HG03575 (cell line): ENCODE measurements at regions not wholly inside any gene's neighbourhood (a gene's known extent, or its start where the extent isn't known, plus 50 kb on each side); places are given as distances from the start of the nearest gene placed in this dataset.

ENCODE experiments used
- ATAC-seq: cut with Tn5 transposase; IDR thresholded peaks from one replicate; pipeline ENCODE4 v1.9.1; 2021; ENCODE audit not compliant: unreplicated experiment, insufficient number of reproducible peaks, low FRiP score; ENCODE audit errors: extremely low read depth

GRCh38 chrX:96424007-96424406, 260.6 kb upstream of the DIAPH2 start:
- no peak for ATAC-seq

- ATAC-seq, result no peak
Observed at GRCh38 chrX:96425200-96425599, 259.4 kb upstream of the DIAPH2 start.

- ATAC-seq, result no peak
Observed at GRCh38 chrX:96430756-96431455, 253.7 kb upstream of the DIAPH2 start.

DNA sequence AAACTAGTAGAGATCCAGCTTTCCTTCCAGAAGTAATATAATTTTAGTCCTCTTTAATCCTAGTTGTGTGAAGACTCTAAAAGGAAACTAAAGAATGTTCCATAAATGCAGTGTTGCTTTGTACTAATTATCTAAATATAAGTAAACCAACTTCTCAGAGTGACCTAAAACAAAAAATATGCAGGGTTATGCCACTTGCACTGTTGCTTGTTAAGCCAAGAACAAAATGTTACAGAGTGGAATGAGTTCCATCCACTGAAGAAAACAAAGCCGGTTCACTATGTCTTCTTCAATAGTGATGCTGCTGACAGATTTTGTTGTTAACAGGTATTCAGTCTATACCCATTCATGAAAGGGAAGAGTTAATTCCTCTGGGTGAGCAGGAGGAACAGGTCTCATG, 252.0 kb upstream of the DIAPH2 start:
- no peak for ATAC-seq

GRCh38 chrX:96433409-96434077, 251.1 kb upstream of the DIAPH2 start:
- no peak for ATAC-seq

DNA sequence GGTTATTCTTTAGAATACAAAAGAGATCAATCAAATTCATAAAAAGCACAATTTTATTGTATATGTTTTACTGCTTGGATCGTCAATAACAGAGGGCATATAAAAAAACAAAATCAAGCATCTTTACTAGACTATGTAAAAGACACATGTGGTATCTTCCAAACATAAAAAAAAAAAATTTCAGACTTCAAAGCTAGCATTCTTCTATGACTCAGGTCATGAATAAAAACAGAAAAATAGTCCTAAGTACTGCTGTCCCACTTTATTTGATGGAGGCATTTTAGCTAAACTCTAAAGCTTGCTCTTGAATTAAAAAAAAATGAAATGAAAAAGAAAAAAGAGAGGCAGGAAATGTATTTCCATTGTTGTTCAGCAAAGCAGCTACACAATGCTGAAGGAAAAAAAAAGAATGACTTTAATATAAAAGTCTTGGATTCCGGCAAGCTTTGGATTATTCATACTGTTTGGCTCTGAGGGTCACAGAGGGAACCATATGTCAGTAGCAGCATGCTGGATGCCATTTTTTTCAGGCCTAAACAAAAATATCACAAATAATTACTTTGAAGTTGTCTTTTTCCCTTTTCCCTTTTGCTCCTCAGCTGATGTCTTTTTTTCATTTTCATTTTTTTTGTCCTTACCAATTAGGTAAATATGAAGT, 249.1 kb upstream of the DIAPH2 start:
- ATAC-seq, result no peak

- no peak for ATAC-seq
Observed at GRCh38 chrX:96436105-96436504, 248.5 kb upstream of the DIAPH2 start.

GRCh38 chrX:96438803-96439202, 245.8 kb upstream of the DIAPH2 start:
- no peak for ATAC-seq

DNA sequence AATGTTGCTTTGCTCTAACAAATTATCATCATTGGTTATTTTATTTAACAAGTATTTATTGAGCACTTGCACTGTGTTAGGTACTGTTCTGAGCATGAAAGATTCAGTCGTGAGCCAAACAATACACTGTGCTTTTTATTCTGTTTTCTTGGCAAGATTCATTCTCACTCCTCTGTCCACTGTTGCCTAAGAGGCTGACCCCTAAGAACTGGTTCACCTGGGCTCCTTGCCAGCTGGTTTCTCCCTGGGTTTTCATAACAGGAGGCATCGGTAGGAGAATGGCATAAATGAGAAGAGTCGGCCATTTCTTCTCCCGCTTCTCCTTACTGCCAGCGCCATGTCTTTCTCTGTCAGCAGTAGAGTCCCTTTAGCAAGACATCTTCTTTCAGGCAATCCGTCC, 243.7 kb upstream of the DIAPH2 start:
- ATAC-seq, result no peak

- ATAC-seq, result no peak
Observed at GRCh38 chrX:96445531-96446065, 239.0 kb upstream of the DIAPH2 start.

- no peak for ATAC-seq
Observed at GRCh38 chrX:96446524-96446923, 238.1 kb upstream of the DIAPH2 start.

DNA sequence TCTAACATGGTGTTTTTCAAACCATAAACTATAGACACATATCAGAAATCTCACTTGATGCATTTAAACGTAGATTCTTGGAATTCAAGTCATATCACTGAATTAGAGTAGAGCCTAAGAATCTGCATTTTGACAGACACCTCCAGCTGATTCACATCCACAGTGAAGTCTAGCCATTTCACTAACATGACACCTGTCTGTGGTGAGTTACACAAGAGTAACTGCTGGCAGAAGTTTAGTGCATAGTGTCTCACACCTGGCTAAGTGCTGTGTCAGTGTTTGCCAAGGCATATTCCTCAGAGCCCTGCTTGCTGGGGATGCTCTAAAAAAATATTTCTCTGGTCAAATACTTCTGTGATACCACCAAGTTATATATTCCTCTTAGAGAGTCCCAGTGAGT, 237.5 kb upstream of the DIAPH2 start:
- ATAC-seq, result no peak

DNA sequence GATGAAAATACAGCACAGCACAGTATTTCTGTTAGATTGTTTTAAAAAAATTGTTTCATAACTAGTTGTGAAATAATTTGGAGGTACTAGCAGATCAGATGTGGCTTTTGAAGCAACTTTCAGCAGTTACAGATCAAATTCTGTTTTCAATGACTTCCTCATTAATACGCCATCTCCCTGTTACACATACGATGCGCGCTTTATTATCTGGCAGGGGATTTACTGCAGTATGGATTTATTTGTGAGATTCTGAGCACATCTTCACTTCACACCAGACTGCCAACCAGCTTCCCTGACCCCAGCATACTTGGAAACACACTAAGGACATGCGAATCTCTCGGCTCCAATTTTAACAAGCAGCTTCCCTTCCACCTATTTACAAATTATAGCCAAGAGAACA, 235.5 kb upstream of the DIAPH2 start:
- no peak for ATAC-seq

DNA sequence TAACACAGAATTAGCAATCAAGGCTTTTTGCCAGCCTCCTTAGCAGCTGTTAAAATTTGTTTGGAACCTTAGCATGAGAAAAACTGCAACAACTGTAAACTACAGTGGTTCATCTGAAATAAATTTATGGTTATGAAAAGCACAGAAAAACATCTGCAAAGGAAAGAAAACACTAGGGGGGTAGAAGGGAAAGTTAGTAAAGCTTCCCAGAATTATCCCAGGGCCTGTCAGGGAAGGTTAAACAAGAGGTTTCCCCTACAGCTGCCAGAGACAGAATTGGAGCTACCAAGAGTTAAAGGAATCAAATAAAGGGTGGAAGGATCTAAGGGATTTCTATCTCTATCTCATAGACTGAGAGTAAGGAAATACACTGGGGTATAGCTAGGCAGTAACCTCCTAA, 234.7 kb upstream of the DIAPH2 start:
- ATAC-seq, result no peak

DNA sequence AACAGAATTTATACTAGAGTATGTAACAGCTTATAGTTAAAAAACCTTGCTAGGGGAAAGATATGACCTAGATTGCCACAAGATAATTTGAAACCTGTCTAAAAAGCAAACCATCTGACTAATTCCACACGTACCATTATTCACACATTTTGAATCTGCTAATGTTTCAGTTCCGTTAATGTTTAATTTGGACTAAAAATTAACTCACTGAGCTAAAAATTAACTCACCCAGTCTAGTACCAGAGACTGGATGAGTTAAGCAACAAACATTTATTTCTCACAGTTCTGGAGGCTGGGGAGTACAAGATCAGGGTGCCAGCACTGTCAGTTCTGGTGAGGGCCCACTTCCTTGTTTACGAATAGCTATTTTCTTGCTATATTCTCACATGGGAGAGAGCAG, 231.5 kb upstream of the DIAPH2 start:
- peak; percentile 84 for ATAC-seq

GRCh38 chrX:96455078-96455477, 229.6 kb upstream of the DIAPH2 start:
- ATAC-seq, result no peak

DNA sequence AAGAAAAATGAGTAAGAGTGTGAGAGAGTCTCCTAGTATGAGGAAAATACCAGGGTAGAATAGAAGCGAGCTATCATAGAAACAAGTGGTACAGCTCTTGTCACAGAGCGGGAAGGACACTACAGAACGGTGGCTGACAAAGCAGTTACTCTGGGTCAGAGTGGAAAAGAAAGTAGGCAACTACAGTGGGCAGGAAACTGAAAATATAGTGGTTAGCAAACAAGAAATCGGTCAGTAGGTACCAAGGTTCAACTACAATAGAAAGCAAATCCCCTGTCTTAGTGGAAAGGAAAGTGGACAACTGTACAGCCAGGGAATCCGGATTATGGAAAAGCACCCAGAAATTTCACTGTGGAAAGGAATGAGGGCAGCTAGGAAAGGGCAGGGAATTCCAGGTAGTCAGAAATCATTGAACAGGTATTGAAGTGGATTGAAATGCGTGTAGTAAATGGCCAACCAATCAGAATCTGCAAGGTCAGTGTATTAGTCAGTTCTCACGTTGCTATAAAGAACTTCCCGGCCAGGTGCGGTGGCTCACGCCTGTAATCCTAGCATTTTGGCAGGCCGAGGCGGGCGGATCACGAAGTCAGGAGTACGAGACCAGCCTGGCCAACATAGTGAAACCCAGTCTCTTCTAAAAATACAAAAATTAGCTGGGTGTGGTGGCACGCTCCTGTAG, 219.6 kb upstream of the DIAPH2 start:
- no peak for ATAC-seq

- ATAC-seq, result no peak
Observed at GRCh38 chrX:96474029-96474740, 210.5 kb upstream of the DIAPH2 start.

DNA sequence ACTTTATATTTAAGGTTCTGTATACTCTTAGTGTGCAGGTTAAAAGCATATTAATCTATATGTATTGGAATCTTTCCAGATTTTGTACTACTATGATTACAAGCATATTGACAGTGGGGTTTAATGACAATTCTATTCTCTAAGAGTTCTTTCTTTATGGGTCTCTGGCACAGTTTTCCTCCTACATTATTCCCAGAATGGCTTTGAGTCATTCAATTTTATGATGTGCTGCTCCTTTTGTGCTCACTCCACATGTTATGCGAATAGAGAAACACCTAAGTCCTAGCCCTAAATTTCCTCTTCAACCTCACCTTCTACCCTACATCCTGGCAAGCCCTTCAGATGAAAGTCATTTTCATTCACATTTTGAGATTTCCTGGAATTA, 209.9 kb upstream of the DIAPH2 start:
- ATAC-seq, result no peak
